ENCODE measurements at regions not wholly inside any gene's neighbourhood (a gene's known extent, or its start where the extent isn't known, plus 50 kb on each side); places are given as distances from the start of the nearest gene placed in this dataset.

- TF ChIP-seq, protein P1, sequence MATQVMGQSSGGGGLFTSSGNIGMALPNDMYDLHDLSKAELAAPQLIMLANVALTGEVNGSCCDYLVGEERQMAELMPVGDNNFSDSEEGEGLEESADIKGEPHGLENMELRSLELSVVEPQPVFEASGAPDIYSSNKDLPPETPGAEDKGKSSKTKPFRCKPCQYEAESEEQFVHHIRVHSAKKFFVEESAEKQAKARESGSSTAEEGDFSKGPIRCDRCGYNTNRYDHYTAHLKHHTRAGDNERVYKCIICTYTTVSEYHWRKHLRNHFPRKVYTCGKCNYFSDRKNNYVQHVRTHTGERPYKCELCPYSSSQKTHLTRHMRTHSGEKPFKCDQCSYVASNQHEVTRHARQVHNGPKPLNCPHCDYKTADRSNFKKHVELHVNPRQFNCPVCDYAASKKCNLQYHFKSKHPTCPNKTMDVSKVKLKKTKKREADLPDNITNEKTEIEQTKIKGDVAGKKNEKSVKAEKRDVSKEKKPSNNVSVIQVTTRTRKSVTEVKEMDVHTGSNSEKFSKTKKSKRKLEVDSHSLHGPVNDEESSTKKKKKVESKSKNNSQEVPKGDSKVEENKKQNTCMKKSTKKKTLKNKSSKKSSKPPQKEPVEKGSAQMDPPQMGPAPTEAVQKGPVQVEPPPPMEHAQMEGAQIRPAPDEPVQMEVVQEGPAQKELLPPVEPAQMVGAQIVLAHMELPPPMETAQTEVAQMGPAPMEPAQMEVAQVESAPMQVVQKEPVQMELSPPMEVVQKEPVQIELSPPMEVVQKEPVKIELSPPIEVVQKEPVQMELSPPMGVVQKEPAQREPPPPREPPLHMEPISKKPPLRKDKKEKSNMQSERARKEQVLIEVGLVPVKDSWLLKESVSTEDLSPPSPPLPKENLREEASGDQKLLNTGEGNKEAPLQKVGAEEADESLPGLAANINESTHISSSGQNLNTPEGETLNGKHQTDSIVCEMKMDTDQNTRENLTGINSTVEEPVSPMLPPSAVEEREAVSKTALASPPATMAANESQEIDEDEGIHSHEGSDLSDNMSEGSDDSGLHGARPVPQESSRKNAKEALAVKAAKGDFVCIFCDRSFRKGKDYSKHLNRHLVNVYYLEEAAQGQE (IDR thresholded peaks at IDR 0.05; ENCODE audit: unreplicated experiment): no peak
- TF ChIP-seq, protein P2, sequence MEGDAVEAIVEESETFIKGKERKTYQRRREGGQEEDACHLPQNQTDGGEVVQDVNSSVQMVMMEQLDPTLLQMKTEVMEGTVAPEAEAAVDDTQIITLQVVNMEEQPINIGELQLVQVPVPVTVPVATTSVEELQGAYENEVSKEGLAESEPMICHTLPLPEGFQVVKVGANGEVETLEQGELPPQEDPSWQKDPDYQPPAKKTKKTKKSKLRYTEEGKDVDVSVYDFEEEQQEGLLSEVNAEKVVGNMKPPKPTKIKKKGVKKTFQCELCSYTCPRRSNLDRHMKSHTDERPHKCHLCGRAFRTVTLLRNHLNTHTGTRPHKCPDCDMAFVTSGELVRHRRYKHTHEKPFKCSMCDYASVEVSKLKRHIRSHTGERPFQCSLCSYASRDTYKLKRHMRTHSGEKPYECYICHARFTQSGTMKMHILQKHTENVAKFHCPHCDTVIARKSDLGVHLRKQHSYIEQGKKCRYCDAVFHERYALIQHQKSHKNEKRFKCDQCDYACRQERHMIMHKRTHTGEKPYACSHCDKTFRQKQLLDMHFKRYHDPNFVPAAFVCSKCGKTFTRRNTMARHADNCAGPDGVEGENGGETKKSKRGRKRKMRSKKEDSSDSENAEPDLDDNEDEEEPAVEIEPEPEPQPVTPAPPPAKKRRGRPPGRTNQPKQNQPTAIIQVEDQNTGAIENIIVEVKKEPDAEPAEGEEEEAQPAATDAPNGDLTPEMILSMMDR (conservative IDR thresholded peaks at IDR 0.05; ENCODE audit: low read depth in 2 of 2): no peak
- TF ChIP-seq JUNB (IDR thresholded peaks at IDR 0.05; ENCODE audit: unreplicated experiment) (no peak), ZNF114 (CRISPR knock-in tag; IDR thresholded peaks at IDR 0.05) (no peak), ETS1 (IDR thresholded peaks at IDR 0.05) (no peak), ZNF331 (CRISPR knock-in tag; IDR thresholded peaks at IDR 0.05; ENCODE audit: low read depth) (no peak)
Measured at GRCh38 chr10:121678631-121679174, 80.5 kb upstream of the FGFR2 start (continued).

DNA sequence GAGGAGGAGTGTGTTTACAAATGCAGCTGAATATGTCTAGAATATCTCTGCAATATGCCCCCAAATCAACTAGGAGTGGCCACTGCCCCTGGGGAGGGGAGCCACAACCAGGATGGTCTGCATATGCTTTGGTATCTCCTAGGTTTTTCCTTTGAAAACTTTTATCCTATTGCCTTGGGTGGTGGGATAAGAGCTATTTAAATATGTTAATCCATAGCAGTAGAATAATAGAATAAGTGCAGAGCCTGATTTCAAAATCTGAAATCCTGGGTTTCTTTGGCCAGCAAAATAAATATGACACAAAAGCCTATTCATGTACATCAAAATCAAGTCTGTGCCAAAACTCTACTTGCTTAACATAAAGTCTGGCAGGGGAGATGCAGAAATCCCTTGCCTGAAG is 79.6 kb upstream of the FGFR2 start:
- Mint-ChIP-seq H3K27ac (no peak overlapping the region), H3K4me1 (peaks cover 7% of the 10 kb centered on the region; the same call in 2 of the 3 replicates), H3K9me3 (peaks cover 33% of the 10 kb centered on the region), H3K4me3 (no peak overlapping the region), H3K27me3 (ENCODE audit: insufficient read depth, low read depth, poor library complexity) (peaks cover 4% of the 10 kb centered on the region), H3K36me3 (ENCODE audit: low read depth) (peaks cover 27% of the 10 kb centered on the region)
- Histone ChIP-seq H3K27me3 (ENCODE audit: insufficient read depth) (no peaks in the 10 kb centered on the region), H3K36me3 (ENCODE audit: insufficient read depth) (no peaks in the 10 kb centered on the region), H3K4me2 (no peak overlapping the region), H3K27ac (ENCODE audit: low read depth) (no peak overlapping the region), H4K20me1 (replicated peaks; ENCODE audit: insufficient read depth) (no peaks in the 10 kb centered on the region), H3K9me2 (ENCODE audit: insufficient read depth) (no peaks in the 10 kb centered on the region), H3K79me2 (replicated peaks; ENCODE audit: insufficient read depth) (no peaks in the 10 kb centered on the region), H2AFZ (no peak overlapping the region), H3K4me1 (ENCODE audit: insufficient read depth) (no peaks in the 10 kb centered on the region; the same call in 1 of the 2 replicates), H3K4me3 (no peak overlapping the region), H3F3A (replicated peaks; ENCODE audit: low read depth) (no peaks in the 10 kb centered on the region)
- no peak for ATAC-seq
- no peak for DNase-seq (ENCODE audit: low spot score)
- TF ChIP-seq ZNF114 (CRISPR knock-in tag; IDR thresholded peaks at IDR 0.05) (no peak), EZH2phosphoT487 (IDR thresholded peaks at IDR 0.05; ENCODE audit: unreplicated experiment) (no peak), JUNB (IDR thresholded peaks at IDR 0.05; ENCODE audit: unreplicated experiment) (no peak), NANOG (IDR thresholded peaks at IDR 0.05; ENCODE audit: borderline replicate concordance) (no peak)
- TF ChIP-seq, protein P2 (conservative IDR thresholded peaks at IDR 0.05; ENCODE audit: low read depth in 2 of 2): no peak
- TF ChIP-seq, protein P3, sequence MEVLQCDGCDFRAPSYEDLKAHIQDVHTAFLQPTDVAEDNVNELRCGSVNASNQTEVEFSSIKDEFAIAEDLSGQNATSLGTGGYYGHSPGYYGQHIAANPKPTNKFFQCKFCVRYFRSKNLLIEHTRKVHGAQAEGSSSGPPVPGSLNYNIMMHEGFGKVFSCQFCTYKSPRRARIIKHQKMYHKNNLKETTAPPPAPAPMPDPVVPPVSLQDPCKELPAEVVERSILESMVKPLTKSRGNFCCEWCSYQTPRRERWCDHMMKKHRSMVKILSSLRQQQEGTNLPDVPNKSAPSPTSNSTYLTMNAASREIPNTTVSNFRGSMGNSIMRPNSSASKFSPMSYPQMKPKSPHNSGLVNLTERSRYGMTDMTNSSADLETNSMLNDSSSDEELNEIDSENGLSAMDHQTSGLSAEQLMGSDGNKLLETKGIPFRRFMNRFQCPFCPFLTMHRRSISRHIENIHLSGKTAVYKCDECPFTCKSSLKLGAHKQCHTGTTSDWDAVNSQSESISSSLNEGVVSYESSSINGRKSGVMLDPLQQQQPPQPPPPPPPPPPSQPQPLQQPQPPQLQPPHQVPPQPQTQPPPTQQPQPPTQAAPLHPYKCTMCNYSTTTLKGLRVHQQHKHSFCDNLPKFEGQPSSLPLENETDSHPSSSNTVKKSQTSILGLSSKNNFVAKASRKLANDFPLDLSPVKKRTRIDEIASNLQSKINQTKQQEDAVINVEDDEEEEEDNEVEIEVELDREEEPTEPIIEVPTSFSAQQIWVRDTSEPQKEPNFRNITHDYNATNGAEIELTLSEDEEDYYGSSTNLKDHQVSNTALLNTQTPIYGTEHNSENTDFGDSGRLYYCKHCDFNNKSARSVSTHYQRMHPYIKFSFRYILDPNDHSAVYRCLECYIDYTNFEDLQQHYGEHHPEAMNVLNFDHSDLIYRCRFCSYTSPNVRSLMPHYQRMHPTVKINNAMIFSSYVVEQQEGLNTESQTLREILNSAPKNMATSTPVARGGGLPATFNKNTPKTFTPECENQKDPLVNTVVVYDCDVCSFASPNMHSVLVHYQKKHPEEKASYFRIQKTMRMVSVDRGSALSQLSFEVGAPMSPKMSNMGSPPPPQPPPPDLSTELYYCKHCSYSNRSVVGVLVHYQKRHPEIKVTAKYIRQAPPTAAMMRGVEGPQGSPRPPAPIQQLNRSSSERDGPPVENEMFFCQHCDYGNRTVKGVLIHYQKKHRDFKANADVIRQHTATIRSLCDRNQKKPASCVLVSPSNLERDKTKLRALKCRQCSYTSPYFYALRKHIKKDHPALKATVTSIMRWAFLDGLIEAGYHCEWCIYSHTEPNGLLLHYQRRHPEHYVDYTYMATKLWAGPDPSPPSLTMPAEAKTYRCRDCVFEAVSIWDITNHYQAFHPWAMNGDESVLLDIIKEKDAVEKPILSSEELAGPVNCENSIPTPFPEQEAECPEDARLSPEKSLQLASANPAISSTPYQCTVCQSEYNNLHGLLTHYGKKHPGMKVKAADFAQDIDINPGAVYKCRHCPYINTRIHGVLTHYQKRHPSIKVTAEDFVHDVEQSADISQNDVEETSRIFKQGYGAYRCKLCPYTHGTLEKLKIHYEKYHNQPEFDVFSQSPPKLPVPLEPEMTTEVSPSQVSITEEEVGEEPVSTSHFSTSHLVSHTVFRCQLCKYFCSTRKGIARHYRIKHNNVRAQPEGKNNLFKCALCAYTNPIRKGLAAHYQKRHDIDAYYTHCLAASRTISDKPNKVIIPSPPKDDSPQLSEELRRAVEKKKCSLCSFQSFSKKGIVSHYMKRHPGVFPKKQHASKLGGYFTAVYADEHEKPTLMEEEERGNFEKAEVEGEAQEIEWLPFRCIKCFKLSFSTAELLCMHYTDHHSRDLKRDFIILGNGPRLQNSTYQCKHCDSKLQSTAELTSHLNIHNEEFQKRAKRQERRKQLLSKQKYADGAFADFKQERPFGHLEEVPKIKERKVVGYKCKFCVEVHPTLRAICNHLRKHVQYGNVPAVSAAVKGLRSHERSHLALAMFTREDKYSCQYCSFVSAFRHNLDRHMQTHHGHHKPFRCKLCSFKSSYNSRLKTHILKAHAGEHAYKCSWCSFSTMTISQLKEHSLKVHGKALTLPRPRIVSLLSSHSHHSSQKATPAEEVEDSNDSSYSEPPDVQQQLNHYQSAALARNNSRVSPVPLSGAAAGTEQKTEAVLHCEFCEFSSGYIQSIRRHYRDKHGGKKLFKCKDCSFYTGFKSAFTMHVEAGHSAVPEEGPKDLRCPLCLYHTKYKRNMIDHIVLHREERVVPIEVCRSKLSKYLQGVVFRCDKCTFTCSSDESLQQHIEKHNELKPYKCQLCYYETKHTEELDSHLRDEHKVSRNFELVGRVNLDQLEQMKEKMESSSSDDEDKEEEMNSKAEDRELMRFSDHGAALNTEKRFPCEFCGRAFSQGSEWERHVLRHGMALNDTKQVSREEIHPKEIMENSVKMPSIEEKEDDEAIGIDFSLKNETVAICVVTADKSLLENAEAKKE (CRISPR knock-in tag; IDR thresholded peaks at IDR 0.05): no peak

Measured in GM23338 (cell line).